ENCODE measurements at regions not wholly inside any gene's neighbourhood (a gene's known extent, or its start where the extent isn't known, plus 50 kb on each side); places are given as distances from the start of the nearest gene placed in this dataset.

DNA sequence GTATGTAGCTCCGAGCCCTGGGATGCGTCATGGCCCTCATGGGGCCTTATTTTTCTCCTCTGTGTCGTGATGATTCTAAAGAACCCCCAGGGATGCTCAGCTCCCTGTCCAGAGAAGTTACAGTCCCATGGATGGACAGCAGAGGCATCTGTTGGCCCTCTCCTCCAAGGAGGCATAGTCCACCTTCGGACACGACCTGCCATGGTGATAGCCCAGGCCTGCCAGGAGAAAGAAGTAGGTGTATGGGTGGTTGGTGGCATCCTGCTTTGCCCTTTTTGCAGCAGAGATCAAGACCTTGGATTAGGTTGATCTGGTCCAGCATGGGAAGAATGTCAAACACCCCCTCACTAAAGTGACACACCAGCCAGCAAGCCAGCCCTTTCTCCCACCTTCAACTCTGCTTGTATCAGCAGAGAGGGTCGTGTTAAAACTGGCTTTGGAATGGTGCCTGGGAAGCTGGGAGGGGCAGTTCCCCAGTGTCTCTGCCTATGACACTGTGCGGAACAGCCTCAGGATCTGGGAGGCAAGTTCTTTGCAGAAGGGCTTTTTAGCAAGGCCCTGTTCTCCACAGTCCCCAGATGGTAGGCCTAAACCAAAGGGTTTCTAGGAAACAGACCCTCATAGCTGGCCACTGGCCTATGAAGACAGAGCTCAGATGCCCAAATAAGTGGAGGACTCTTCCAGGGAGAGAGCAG, 259.9 kb upstream of the RPL38 start:
- TF ChIP-seq CTCF (IDR thresholded peaks at IDR 0.05; ENCODE audit: low read depth, low read length) (no peak), EZH2phosphoT487 (IDR thresholded peaks at IDR 0.05; ENCODE audit: low read depth) (no peak)

All from OCI-LY3 (cell line).